ENCODE measurements at regions not wholly inside any gene's neighbourhood (a gene's known extent, or its start where the extent isn't known, plus 50 kb on each side); places are given as distances from the start of the nearest gene placed in this dataset.

DNA sequence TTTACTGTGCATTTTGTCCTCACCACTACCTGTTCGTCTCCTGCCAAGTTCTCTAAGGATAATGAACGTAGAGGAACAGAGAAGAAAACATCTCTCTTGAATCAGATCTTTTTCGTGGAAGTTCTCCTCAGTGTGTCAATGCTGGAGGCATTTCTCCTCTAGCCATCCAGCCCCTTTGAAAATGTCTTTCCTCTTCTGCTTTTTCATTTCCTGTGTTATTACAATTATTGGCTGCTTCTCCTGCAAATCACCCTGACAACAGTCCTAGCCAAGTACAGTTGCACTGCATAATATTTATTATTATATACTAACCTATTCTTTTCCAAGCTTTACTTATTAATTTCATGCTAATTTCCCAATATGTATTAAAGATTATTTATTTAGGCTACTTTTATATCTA, 61.8 kb upstream of the TRPM3 start:
- intact Hi-C loops (cut with DNase I) = no loop called here
- no peak for TF ChIP-seq POLR2A (IDR thresholded peaks at IDR 0.05)
- TF ChIP-seq, protein P1, sequence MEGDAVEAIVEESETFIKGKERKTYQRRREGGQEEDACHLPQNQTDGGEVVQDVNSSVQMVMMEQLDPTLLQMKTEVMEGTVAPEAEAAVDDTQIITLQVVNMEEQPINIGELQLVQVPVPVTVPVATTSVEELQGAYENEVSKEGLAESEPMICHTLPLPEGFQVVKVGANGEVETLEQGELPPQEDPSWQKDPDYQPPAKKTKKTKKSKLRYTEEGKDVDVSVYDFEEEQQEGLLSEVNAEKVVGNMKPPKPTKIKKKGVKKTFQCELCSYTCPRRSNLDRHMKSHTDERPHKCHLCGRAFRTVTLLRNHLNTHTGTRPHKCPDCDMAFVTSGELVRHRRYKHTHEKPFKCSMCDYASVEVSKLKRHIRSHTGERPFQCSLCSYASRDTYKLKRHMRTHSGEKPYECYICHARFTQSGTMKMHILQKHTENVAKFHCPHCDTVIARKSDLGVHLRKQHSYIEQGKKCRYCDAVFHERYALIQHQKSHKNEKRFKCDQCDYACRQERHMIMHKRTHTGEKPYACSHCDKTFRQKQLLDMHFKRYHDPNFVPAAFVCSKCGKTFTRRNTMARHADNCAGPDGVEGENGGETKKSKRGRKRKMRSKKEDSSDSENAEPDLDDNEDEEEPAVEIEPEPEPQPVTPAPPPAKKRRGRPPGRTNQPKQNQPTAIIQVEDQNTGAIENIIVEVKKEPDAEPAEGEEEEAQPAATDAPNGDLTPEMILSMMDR (IDR thresholded peaks at IDR 0.05) = no peak
- DNase-seq = no peak
- no peaks in the 10 kb centered on the region for H3K27me3 ChIP-seq
- no peak overlapping the region for H3K27ac ChIP-seq
- WGBS, 4 donors = 15 to 33% (median 24%) methylated on average over 3 of the region's 3 CpGs
- no peaks in the 10 kb centered on the region for H3K36me3 ChIP-seq (replicated peaks in 1 of 2)
- no peaks in the 10 kb centered on the region for H3K9me3 ChIP-seq (replicated peaks in 1 of 3)
- no peaks in the 10 kb centered on the region for H3K4me1 ChIP-seq (replicated peaks in 1 of 2)
- no peak overlapping the region for H3K4me3 ChIP-seq

DNA sequence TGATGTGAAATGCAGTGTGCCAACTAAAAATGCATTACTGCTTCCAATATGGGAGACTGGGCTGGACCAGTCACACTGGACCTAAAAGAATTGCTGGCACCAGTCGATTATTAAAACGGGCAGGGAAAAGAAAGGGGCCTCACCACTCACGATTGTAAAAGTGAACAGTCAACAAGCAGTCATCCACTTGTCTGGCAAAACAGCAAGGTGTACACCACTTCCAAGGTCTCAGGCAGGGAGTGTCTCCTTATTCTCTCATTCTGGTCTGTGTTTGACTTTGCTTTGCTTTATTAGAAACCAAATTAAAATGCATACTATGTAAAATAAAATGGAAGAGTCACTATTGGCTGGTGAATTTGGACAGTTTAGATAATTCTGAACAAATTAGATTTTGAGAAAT, 57.8 kb upstream of the TRPM3 start:
- no peak for DNase-seq
- 60 to 80% (median 70%) methylated on average over 3 of the region's 3 CpGs for WGBS, 4 donors
- no peak overlapping the region for H3K27ac ChIP-seq
- no peaks in the 10 kb centered on the region for H3K9me3 ChIP-seq (replicated peaks in 1 of 3)
- no peaks in the 10 kb centered on the region for H3K27me3 ChIP-seq
- no peak for TF ChIP-seq POLR2A (IDR thresholded peaks at IDR 0.05)
- TF ChIP-seq, protein P1 (IDR thresholded peaks at IDR 0.05) = no peak
- no peaks in the 10 kb centered on the region for H3K4me1 ChIP-seq (replicated peaks in 1 of 2)
- no peak overlapping the region for H3K4me3 ChIP-seq
- intact Hi-C loops (cut with DNase I) = no loop called here
- H3K36me3 ChIP-seq (replicated peaks in 1 of 2) = no peaks in the 10 kb centered on the region

DNA sequence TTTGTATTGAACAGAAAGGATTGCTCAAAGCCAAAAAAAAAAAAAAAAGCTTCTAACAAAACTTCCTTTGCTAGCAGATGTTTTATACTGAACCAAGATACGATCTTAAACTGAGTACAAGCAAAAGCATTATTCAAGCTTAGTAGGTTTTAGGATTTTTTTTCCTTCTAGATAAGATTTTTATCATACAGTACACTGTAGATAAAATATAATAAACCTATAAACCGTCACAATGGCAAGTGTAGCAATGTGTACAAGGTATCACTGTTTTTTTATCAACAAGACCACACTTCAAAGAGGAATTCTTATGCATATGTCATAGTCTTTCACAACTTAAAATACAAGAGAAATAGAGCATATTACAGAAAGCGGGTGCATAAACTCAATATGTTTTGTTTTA, 56.5 kb upstream of the TRPM3 start:
- 69 to 81% (median 71%) methylated on average over 3 of the region's 3 CpGs for WGBS, 4 donors
- Histone ChIP-seq H3K4me1 (replicated peaks in 1 of 2) (no peaks in the 10 kb centered on the region), H3K4me3 (no peak overlapping the region), H3K27me3 (no peaks in the 10 kb centered on the region), H3K9me3 (replicated peaks in 1 of 3) (no peaks in the 10 kb centered on the region), H3K27ac (no peak overlapping the region), H3K36me3 (replicated peaks in 1 of 2) (no peaks in the 10 kb centered on the region)
- no peak for DNase-seq
- intact Hi-C loops (cut with DNase I) = no loop called here
- TF ChIP-seq, protein P1 (IDR thresholded peaks at IDR 0.05) = no peak
- no peak for TF ChIP-seq POLR2A (IDR thresholded peaks at IDR 0.05)

DNA sequence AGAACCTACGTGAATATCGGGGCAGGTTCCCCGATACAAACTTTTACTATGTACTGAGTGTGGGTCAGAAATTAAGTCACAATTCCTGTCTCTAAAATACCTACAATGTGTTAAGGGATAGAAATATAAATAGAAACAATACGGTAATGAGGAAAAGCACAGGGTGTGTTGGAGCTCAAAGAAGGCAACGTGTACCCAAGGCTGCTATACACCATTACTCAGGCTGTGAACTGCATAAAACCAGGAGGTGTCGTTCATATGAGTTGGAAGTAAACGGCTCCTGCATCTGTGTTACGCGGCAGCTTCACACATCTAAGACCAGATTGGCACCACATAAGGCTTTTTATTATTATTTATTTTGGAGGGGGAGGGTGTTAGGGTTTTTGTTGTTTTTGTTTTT, 50.1 kb upstream of the TRPM3 start:
- intact Hi-C loops (cut with DNase I) = no loop called here
- WGBS, 4 donors = 71 to 77% (median 75%) methylated on average over 9 of the region's 9 CpGs

More for the DNA sequence above, 50.1 kb upstream of the TRPM3 start:
- no peak overlapping the region for H3K27ac ChIP-seq
- no peaks in the 10 kb centered on the region for H3K36me3 ChIP-seq (replicated peaks in 1 of 2)
- H3K4me3 ChIP-seq = no peak overlapping the region
- no peak for TF ChIP-seq POLR2A (IDR thresholded peaks at IDR 0.05)
- TF ChIP-seq, protein P1 (IDR thresholded peaks at IDR 0.05) = no peak
- no peaks in the 10 kb centered on the region for H3K4me1 ChIP-seq (replicated peaks in 1 of 2)
- no peaks in the 10 kb centered on the region for H3K9me3 ChIP-seq (replicated peaks in 1 of 3)
- no peaks in the 10 kb centered on the region for H3K27me3 ChIP-seq
- DNase-seq = no peak
